ENCODE measurements at regions not wholly inside any gene's neighbourhood (a gene's known extent, or its start where the extent isn't known, plus 50 kb on each side); places are given as distances from the start of the nearest gene placed in this dataset.

- no peak overlapping the region for H2AFZ ChIP-seq (ENCODE audit: insufficient read depth, low read depth, low read length, poor library complexity, severe bottlenecking)
- H3K9me3 ChIP-seq (replicated peaks in 1 of 2; ENCODE audit: control insufficient read depth in 1 of 2, insufficient read depth in 1 of 2, low read length in 2 of 2): no peaks in the 10 kb centered on the region
- no peak overlapping the region for H3K27ac ChIP-seq (ENCODE audit: low read depth in 1 of 2, low read length in 2 of 2)
- H3K27me3 ChIP-seq (ENCODE audit: control insufficient read depth in 2 of 2, insufficient read depth in 2 of 2, low read length in 2 of 2): peaks cover 0 to 8% of the 10 kb centered on the region in 2 donors
- peaks cover 20 to 22% of the 10 kb centered on the region in 2 donors for H3K4me1 ChIP-seq (ENCODE audit: control insufficient read depth in 1 of 2, insufficient read depth in 2 of 2, low read length in 2 of 2)
- Mint-ChIP-seq H3K9me3 (no peaks in the 10 kb centered on the region), H3K4me1 (peaks cover 24% of the 10 kb centered on the region), H3K27ac (no peak overlapping the region), H3K4me3 (peak overlapping the region in 1 of 2 donors; percentile 20), H3K36me3 (peaks cover 0 to 5% of the 10 kb centered on the region in 2 donors), H3K27me3 (ENCODE audit: low read depth in 3 of 3) (peaks cover 10 to 29% (median 24%) of the 10 kb centered on the region in 3 donors)
- no peak for DNase-seq
- 62% methylated on average over 11 of the region's 11 CpGs for WGBS (ENCODE audit: insufficient coverage)
- no peaks in the 10 kb centered on the region for H4K20me1 ChIP-seq (ENCODE audit: insufficient read depth, low read length)
- H3K4me3 ChIP-seq (replicated peaks in 1 of 3; ENCODE audit: low read depth in 2 of 3, low read length in 3 of 3): no peak overlapping the region
- TF ChIP-seq, protein P1, sequence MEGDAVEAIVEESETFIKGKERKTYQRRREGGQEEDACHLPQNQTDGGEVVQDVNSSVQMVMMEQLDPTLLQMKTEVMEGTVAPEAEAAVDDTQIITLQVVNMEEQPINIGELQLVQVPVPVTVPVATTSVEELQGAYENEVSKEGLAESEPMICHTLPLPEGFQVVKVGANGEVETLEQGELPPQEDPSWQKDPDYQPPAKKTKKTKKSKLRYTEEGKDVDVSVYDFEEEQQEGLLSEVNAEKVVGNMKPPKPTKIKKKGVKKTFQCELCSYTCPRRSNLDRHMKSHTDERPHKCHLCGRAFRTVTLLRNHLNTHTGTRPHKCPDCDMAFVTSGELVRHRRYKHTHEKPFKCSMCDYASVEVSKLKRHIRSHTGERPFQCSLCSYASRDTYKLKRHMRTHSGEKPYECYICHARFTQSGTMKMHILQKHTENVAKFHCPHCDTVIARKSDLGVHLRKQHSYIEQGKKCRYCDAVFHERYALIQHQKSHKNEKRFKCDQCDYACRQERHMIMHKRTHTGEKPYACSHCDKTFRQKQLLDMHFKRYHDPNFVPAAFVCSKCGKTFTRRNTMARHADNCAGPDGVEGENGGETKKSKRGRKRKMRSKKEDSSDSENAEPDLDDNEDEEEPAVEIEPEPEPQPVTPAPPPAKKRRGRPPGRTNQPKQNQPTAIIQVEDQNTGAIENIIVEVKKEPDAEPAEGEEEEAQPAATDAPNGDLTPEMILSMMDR (IDR thresholded peaks at IDR 0.05): no peak
- intact Hi-C loops (cut with micrococcal nuclease): no loop called here
- no peak overlapping the region for H3K9ac ChIP-seq (ENCODE audit: insufficient read depth, low read length, poor library complexity, severe bottlenecking)
- H3K36me3 ChIP-seq (replicated peaks in 1 of 2; ENCODE audit: control insufficient read depth in 1 of 2, insufficient read depth in 2 of 2, low read length in 2 of 2): no peaks in the 10 kb centered on the region
- H3K79me2 ChIP-seq (ENCODE audit: insufficient read depth, low read length): no peaks in the 10 kb centered on the region
- no peak overlapping the region for H3K4me2 ChIP-seq (replicated peaks; ENCODE audit: extremely low read depth, low read length, poor library complexity, severe bottlenecking)
Measured at GRCh38 chr16:85314512-85314971, 202.3 kb upstream of the CIBAR2 start.

GRCh38 chr16:85315866-85316265 lies 203.6 kb upstream of the CIBAR2 start:
- Histone ChIP-seq H2AFZ (ENCODE audit: insufficient read depth, low read depth, low read length, poor library complexity, severe bottlenecking) (no peak overlapping the region), H4K20me1 (ENCODE audit: insufficient read depth, low read length) (no peaks in the 10 kb centered on the region), H3K9ac (ENCODE audit: insufficient read depth, low read length, poor library complexity, severe bottlenecking) (no peak overlapping the region), H3K4me2 (replicated peaks; ENCODE audit: extremely low read depth, low read length, poor library complexity, severe bottlenecking) (no peak overlapping the region), H3K4me3 (replicated peaks in 1 of 3; ENCODE audit: low read depth in 2 of 3, low read length in 3 of 3) (no peak overlapping the region), H3K36me3 (replicated peaks in 1 of 2; ENCODE audit: control insufficient read depth in 1 of 2, insufficient read depth in 2 of 2, low read length in 2 of 2) (no peaks in the 10 kb centered on the region), H3K79me2 (ENCODE audit: insufficient read depth, low read length) (no peaks in the 10 kb centered on the region), H3K27me3 (ENCODE audit: control insufficient read depth in 2 of 2, insufficient read depth in 2 of 2, low read length in 2 of 2) (peaks cover 0 to 8% of the 10 kb centered on the region in 2 donors), H3K9me3 (replicated peaks in 1 of 2; ENCODE audit: control insufficient read depth in 1 of 2, insufficient read depth in 1 of 2, low read length in 2 of 2) (no peaks in the 10 kb centered on the region), H3K27ac (ENCODE audit: low read depth in 1 of 2, low read length in 2 of 2) (no peak overlapping the region), H3K4me1 (ENCODE audit: control insufficient read depth in 1 of 2, insufficient read depth in 2 of 2, low read length in 2 of 2) (peaks cover 7 to 9% of the 10 kb centered on the region in 2 donors)
- peaks cover 13 to 29% (median 23%) of the 10 kb centered on the region in 3 donors for H3K27me3 Mint-ChIP-seq (ENCODE audit: low read depth in 3 of 3)
- no peak for DNase-seq
- H3K36me3 Mint-ChIP-seq: peaks cover 0 to 5% of the 10 kb centered on the region in 2 donors
- no peak overlapping the region for H3K4me3 Mint-ChIP-seq
- no peaks in the 10 kb centered on the region for H3K9me3 Mint-ChIP-seq
- TF ChIP-seq, protein P1 (IDR thresholded peaks at IDR 0.05): no peak
- intact Hi-C loops (cut with micrococcal nuclease): no loop called here
- peaks cover 14% of the 10 kb centered on the region for H3K4me1 Mint-ChIP-seq
- 96% methylated on average over 7 of the region's 14 CpGs for WGBS (ENCODE audit: insufficient coverage)
- no peak overlapping the region for H3K27ac Mint-ChIP-seq

All from CD14-positive monocyte (primary cell).